Suppressor macrophage (primary cell): ENCODE measurements at regions not wholly inside any gene's neighbourhood (a gene's known extent, or its start where the extent isn't known, plus 50 kb on each side); places are given as distances from the start of the nearest gene placed in this dataset.

Experiments
- DNase-seq, 4 experiments: peaks; one replicate each; pipeline ENCODE4 v3.0.0-alpha.2; 2020 to 2022

DNA sequence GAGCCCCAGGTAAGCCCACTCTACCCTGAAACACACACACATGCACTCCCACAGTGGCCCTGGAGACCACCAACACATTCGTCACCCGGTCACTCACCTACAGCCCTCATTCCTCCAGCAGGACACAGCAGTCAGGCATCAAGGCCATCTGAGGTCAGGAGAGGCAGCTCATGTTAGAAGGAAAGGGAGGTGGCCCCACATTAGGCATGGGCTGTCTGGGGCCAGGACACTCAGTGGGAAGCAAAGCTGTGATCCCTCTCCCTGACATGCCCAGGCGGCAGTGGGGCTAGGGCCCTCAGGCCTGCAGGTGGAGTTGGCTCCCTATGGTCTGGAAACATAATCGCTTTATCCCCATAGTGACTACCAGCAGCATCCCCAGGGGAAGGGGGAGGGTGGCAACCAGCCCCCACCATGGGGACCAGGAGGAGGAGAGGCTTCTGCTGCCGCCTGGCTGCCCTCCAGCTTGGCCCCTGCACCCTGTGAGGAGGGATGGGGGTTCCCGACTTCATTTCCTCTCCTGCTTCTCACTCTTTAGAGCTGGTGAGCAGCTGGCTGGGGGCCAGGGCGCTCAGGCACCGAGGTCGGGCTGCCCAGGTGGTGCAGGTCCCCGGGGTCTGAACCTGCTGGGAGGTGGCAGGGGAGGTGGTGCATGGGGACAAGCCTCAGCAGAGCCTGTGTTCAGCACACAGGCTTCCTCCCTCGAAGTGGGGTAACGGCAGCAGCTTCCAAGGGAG lies 76.6 kb upstream of the CST7 start:
- DNase-seq, result no peak

DNA sequence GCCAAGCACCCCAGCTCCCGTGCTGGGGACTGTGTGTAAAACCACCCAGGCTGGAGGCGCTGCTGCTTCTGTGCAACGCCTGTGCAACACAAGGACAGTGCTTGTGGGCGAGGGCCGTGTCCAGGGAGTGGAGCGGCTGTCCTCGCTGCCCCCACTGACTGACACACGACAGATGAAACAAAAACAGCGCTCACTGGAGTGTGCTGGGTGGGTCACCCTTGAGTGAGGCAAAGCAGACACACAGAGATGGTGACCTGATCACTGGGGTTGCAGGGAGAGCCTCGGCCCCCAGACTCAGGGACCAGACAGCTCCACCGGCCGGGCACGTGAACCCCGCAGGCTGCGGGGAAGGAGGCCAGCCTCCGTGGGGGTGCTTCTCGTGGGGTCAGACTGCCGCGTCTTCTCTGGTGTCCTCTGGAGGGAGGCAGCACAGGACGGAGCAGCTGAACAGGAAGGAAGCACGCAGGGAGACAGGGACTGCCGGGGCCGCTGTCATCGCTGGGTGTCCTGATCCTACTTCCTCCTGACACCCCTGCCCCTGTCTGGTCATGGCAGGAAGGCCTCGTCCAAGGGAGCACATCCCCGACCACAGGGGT lies 75.9 kb upstream of the CST7 start:
- peak in 3 of 4 experiments; percentile 5 to 31 (median 14) for DNase-seq

DNA sequence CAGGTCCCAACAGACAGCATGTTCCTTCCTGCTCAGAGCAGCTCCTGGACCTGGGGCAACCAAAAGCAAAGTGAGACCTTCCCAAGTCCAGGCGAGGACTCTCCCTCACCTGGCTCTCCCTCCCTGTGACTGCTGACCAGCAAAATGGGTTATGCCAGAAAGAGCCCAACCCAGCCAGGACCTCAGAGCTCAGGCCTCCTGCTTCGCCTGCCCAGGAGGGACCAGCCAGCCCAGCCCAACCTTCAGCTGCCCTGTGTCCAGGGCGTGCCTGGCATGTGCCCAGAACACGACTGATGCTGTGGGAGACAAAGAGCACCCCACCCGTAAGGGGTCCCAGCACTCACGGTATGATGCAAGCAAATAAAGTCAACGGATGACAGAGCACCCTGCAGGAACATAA lies 74.0 kb upstream of the CST7 start:
- DNase-seq, result no peak

DNA sequence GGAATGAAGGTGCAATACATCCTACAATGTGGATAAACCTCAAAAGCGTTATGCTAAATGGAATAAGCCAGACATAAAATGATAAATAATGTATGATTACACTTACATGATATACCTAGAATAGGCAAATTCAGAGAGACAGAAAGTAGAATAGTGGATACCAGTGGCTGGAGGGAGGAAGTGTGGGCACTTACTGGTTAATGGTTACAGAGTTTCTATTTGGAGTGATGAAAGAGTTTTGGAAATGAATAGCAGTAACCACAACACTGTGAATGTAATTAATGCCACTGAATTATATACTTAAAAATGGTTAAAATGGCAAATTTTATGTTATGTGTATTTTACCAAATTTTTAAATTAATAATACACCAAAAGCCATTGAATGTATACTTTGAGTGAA lies 71.4 kb upstream of the CST7 start:
- DNase-seq, result peak in 1 of 4 experiments; percentile 5

DNA sequence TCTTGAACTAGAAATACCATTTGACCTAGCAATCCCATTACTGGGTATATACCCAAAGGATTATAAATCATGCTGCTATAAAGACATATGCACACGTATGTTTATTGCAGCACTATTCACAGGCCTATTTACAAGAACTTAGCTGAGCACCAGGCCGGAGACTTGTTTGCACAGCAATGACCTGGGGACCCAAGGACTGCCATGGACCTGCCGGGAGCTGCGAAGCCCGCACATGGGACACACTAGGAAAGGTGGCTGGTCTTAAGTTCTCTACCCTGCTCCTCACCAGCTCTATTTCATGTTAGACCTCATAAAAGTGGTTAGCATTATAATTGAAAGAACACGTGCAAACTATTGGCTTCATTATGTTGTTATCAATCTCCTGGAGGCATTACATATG lies 70.4 kb upstream of the CST7 start:
- DNase-seq, result no peak

DNA sequence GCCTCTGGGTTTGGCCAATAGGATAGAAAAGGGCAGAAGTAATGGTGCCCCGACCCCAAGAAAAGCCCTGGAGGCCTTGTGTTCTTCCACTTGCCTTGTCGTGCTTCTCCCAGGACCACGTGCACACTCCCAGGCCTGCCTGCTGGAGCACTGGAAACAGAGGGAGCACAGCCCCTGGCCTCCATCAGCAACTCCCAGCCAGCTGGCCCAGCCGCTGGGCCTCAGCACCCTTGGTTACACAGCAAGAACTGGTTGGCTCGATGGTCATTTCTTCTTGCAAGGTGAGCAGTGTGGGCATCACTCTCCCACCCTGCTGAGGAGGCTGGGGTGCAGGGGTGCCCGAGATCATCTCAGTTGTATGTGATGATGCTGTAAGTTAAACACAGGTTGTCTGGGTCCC lies 69.2 kb upstream of the CST7 start:
- DNase-seq, result no peak

DNA sequence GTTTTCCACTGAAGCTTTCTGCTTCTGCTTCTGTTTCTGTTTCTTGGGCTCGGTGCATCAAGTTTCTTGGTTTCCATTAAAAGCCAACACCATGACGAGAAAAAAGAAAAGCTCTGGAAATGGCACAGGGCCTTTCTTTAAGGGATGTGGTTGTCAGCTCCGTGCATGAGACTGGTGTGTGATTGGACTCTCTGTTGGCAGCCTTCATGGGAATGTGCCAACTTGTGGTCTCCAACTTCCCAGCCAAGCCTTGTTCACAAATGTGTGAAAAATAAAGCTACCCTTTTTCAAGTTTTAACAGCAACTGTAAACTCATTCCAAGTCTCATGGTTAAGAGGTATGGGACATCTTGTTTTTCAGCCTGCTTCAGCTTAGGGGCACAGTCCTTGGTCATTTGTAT lies 68.7 kb upstream of the CST7 start:
- no peak for DNase-seq

DNA sequence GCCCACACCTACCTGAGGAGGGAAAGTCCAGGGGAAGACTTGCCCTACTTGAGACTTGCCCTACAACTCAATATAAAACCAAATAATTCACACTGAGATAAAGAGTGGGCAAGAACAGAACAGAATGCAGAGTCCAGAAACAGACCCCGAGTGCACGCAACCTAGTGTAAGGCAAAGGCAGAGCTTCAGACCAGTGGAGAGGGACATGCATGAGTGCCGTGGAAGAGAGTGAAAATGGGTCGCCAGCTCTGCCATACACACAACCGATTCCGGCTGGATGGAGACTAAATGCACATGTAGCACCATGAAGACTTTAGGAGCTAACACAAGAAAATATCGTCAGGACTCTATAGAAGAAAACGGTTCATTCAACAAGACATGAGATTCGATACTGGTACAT lies 58.8 kb upstream of the CST7 start:
- no peak for DNase-seq

DNA sequence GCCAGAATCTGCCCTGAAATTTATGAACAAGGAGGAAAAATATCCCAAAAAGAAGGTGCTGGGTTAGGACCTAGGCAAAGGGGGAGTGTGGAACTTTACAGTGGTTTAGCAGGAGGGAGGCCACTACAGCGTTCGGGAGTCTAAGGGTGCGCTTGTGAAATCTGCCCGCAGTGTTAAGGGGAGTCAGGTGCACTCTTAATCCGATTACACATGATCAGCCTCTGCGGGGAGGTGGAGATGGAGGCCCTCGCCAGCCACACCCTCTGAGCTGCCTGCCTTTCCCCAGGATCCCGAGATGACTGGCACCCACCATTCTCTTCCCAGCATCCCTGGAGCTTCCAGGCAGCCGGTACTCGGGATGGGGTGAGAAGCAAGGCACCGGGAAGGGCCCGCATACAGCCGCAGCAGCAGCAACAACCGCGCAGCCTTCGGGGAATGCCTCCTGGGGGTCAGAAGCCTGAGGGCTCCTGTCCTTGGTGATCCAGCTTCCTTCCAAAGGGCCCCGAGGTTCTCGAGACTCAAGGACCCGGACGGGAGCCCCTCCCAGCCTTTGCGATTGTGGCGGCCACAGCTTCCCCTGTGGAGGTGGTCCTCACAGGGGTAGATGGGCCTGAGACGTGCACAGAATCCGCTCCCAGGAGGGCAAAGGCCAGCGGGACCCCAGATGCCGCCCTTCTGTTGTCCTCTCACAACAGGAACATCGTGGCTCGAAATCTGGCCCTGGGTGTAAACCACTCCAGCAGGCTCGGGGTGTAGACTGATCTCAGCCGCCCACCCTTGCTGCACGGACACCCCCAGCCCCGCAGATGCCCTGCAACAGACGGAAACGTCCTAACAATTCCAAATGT lies 57.3 kb upstream of the CST7 start:
- no peak for DNase-seq

DNA sequence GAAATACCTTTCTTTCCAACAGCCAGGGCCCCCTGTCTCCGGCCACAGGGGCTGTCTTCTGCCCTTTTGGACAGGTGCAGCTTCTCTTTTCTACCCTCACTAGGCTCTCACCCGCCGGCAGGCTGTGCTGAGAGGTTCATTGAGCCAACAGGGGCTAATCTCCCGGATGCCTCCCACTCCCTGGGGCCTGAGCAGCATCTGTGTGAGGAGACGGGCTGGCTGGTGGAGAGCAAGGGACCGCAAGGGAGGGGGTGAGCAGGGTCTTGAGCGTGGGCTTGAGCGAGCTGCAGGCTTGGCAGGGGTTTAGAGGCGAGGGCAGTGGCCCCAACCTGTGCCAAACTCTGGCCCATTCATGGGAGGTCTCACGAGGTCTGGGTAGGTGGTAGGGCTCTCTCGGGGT lies 56.5 kb upstream of the CST7 start:
- no peak for DNase-seq

DNA sequence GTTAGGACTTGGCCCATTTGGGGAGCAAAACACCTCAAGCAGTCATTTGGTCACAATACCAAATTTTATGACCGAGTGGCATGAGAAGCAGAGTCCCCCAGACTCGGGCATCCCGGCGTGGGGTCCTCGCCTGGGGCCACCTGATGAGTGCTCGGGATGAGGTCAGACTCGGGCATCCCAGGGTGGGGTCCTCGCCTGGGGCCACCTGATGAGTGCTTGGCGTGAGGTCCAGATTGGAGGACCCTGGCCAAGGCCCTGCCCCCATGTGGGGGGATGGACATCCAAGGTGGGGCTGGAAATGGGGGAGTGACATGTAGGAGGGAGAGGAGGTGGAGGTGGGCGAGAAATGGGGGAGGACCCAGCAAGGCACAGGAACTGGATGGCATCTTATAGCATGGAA lies 56.1 kb upstream of the CST7 start:
- no peak for DNase-seq

DNA sequence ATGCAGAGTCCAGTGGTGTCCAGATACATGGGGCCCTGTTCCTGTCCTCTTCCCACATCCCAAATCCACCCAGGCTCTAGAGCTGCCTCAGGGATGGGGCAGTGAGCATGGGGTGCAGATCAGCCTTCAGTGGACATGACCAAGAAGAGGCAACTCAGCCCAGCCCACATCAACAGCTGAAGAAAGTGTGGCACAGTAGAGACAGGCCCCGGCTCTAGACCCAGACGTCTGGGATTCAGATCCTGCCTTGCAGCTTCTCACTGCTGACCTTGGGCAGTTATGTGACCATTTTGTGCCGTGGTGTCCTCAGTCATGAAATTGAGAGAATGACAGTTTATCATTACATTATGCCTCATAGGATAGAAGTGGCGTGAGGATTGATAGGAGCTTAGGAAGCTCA lies 54.6 kb upstream of the CST7 start:
- no peak for DNase-seq

DNA sequence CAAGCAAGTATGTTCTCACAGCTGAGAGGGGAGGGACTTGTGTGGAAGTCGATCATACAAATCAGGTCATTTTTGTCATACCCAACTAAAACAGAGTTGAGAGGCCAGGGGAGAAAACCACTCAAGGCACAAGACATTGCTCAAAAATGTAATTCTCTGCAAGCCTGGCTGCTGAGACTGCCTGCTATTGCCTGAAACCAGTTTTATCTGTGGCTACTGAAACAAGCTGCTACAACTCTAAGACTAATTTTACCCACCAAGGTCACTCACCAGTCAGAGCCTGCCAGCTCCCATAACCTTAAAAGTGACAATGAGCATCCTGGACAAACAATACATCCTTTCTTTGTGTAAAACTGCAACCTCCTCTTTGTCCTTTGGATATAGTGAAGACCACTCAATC lies 54.1 kb upstream of the CST7 start:
- no peak for DNase-seq

DNA sequence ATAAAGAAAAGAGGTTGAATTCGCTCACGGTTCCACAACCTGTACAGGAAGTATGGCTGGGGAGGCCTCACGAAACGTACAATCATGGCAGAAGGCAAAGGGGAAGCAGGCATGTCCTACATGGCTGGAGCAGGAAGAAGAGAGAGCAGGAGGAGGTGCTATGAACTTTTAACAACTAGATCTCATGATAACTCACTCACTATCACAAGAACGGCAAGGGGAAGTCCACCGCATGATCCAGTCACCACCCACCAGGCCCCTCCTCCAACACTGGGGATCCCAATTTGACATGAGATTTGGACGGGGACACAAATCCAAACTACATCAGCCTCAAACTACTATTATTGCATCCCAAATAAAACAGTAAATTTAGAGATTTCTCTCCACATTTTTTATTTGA lies 53.6 kb upstream of the CST7 start:
- peak; percentile 60 to 81 (median 70) for DNase-seq

DNA sequence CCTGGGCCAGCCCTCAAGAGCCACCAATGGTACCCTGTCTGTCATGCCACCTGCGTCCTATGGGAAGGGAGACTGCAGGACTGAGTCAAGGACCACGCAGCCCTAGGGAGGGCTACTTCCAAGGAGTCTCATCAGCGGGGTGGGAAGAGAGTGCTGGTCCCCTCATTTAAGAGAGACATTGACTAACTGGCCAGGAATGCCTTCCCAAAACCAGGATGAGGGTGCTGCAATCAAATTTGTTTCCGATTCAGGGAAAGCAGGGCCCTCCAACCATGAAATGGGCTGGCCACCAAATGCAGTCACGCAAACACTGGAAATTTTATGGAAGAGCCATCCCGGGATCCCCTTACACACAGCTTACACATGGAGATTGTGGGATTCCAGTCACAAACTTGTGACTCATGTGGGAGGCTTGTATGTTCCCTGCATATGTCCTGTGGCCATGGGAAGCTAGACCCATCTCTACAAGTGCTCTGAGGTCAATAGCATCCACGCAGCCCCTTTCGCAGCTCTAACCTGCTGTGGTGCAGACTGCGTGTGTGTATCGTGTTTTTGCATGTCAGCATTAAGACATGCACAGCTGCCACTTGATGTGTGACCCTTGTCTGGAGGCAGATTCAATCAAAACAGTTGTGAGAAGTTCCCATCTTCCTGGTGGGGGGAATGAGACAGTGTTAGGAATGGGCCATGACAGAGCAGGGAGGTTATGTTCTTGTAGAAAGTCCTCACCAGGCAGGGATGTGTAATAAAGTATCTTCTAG lies 53.0 kb upstream of the CST7 start:
- no peak for DNase-seq

DNA sequence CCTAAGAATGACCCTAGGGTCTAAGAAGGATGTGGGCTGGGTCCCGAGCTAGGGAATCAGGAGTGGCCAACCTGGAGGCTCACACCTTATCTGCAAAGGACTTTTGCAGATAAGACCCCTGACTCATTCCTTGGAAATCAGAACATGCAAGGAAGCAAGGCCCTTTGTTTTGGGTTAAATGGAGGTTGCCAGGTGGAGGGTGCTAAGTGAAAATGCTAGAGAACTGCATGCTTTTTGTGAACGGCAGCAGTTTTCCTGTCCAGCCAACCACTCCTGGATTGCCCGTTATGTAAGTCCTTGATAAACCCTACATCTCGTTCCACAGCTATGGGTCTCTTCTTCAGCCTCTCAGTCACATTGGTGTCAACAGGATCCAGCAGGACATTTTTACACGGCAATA lies 52.1 kb upstream of the CST7 start:
- no peak for DNase-seq

DNA sequence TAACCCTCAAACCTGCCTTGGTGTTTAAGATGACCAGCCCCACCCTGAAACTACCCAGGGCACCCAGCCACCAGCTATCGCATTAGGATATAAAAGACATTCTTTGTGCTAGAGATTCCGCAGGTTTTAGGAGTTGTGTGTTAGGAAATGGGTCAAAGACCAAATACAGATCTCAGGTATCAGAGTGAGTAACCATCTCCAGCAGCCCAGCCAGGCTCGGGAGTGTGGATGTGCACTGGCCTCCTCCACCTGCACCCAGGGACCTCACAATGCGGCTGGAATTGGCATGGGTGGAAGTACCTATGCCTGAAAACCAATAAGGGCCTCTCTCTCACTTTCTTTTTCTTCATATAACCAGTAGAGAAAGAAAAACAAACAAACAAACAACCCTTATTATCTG lies 51.1 kb upstream of the CST7 start:
- no peak for DNase-seq

DNA sequence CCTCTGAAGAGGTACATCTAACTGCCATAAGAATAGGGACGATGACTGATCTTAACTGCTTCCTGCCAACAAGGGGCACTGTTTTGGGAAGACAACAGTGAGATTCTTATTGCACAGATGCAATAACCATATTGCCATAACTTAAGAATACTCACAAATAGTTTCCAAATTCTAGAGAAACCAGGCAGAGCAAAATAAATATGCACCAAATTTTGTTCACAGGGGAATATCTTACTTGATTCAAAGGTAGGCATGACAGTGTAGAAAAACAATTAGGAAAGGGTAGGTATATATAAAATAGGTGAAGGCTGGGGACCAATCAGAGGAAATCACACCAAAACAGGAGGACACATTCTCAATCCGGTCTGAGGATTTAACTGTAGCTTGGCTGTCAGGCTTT lies 49.9 kb upstream of the CST7 start:
- no peak for DNase-seq
